ENCODE measurements at regions not wholly inside any gene's neighbourhood (a gene's known extent, or its start where the extent isn't known, plus 50 kb on each side); places are given as distances from the start of the nearest gene placed in this dataset.

GRCh38 chr15:19987389-19988048, 554.1 kb downstream of the GOLGA6L6 start:
- TF ChIP-seq, protein P1, sequence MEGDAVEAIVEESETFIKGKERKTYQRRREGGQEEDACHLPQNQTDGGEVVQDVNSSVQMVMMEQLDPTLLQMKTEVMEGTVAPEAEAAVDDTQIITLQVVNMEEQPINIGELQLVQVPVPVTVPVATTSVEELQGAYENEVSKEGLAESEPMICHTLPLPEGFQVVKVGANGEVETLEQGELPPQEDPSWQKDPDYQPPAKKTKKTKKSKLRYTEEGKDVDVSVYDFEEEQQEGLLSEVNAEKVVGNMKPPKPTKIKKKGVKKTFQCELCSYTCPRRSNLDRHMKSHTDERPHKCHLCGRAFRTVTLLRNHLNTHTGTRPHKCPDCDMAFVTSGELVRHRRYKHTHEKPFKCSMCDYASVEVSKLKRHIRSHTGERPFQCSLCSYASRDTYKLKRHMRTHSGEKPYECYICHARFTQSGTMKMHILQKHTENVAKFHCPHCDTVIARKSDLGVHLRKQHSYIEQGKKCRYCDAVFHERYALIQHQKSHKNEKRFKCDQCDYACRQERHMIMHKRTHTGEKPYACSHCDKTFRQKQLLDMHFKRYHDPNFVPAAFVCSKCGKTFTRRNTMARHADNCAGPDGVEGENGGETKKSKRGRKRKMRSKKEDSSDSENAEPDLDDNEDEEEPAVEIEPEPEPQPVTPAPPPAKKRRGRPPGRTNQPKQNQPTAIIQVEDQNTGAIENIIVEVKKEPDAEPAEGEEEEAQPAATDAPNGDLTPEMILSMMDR (conservative IDR thresholded peaks at IDR 0.05; ENCODE audit: low read length), result peak; percentile 43; the same call in 1 of the 2 replicates
- TF ChIP-seq EZH2phosphoT487 (IDR thresholded peaks at IDR 0.05; ENCODE audit: borderline replicate concordance, low read depth, low read length), result no peak
